B cell (primary cell): ENCODE measurements at regions not wholly inside any gene's neighbourhood (a gene's known extent, or its start where the extent isn't known, plus 50 kb on each side); places are given as distances from the start of the nearest gene placed in this dataset.

ENCODE experiments used
- ATAC-seq: fragments of 200-7000 bp; cut with Tn5 transposase; one replicate; pipeline ENCODE4 v1.10.0; 2021; ENCODE audit warnings: low read depth, mild to moderate bottlenecking, moderate number of reproducible peaks, moderate library complexity
- CTCF ChIA-PET: fragments of 350-600 bp; sonication (Branson Sonifier 250); formaldehyde crosslinking; loops from one replicate; lab custom pipeline; 2021; ENCODE audit warnings: antibody characterized with exemption, inconsistent platforms; lab: Charles Lee
- POLR2A ChIA-PET: fragments of 350-600 bp; sonication (Branson Sonifier 250); formaldehyde crosslinking; loops from one replicate; lab custom pipeline; 2021; ENCODE audit warnings: antibody characterized with exemption; lab: Charles Lee
- DNase-seq: peaks from one replicate; pipeline ENCODE4 v3.0.0; 2013
- H2AFZ ChIP-seq: 2 replicates; pipeline ENCODE4 v1.6.1; 2012; ENCODE audit warnings: mild to moderate bottlenecking, low read depth, low read length; ENCODE audit not compliant: insufficient read depth, poor library complexity, severe bottlenecking
- H3K27ac ChIP-seq, 2 donors: 1 replicate in 1 of 2; 2 replicates in 1 of 2; pipeline ENCODE4 v1.5.1; 2012 to 2013; ENCODE audit warnings: low read length in 2 of 2, mild to moderate bottlenecking in 2 of 2, moderate library complexity in 1 of 2
- H3K27me3 ChIP-seq, 4 experiments: fragments of 200-600 bp in 1 of 4; sonication (generic) in 1 of 4; replicated peaks in 1 of 4; 1 replicate in 2 of 4; 2 replicates in 2 of 4; pipeline versions ENCODE4 v1.6.1 to v1.7.0; 2013 to 2016; ENCODE audit warnings: low read length in 3 of 4, mild to moderate bottlenecking in 2 of 4, mixed read lengths in 1 of 4, moderate library complexity in 1 of 4; ENCODE audit not compliant: insufficient read depth in 4 of 4, control insufficient read depth in 3 of 4; ENCODE audit errors: control extremely low read depth in 1 of 4
- H3K36me3 ChIP-seq, 2 experiments: replicated peaks in 1 of 2; 1 replicate in 1 of 2; 2 replicates in 1 of 2; pipeline versions ENCODE4 v1.6.1 to v1.7.1; 2013; ENCODE audit warnings: low read length in 1 of 2; ENCODE audit not compliant: insufficient read depth in 2 of 2, control insufficient read depth in 1 of 2; ENCODE audit errors: control extremely low read depth in 1 of 2, extremely low read depth in 1 of 2
- H3K4me1 ChIP-seq, 2 donors: fragments of 200-600 bp in 1 of 2; sonication (generic) in 1 of 2; 1 replicate in 1 of 2; 2 replicates in 1 of 2; pipeline versions ENCODE4 v1.5.1 to v1.6.1; 2013 to 2017; ENCODE audit warnings: low read length in 2 of 2; ENCODE audit not compliant: control insufficient read depth in 2 of 2, insufficient read depth in 2 of 2
- H3K4me2 ChIP-seq: replicated peaks from 2 replicates; pipeline ENCODE3; 2012; ENCODE audit warnings: mild to moderate bottlenecking, low read depth, low read length; ENCODE audit not compliant: poor library complexity, severe bottlenecking
- H3K4me3 ChIP-seq, 5 experiments: fragments of 200-600 bp in 1 of 5; sonication (generic) in 1 of 5; 1 replicate in 3 of 5; 2 replicates in 2 of 5; pipeline versions ENCODE4 v1.5.1 to v1.7.0; 2011 to 2016; ENCODE audit warnings: low read length in 4 of 5, mild to moderate bottlenecking in 4 of 5, low read depth in 2 of 5, control low read depth in 1 of 5, moderate library complexity in 1 of 5; ENCODE audit not compliant: insufficient read depth in 1 of 5; ENCODE audit errors: control extremely low read depth in 1 of 5, extremely low read depth in 1 of 5
- H3K79me2 ChIP-seq: fragments of 200-600 bp; sonication (generic); one replicate; pipeline ENCODE4 v1.6.0; 2016; ENCODE audit warnings: low read length; ENCODE audit not compliant: control insufficient read depth, insufficient read depth
- H3K9ac ChIP-seq: fragments of 200-600 bp; sonication (generic); 2 replicates; pipeline ENCODE4 v1.6.1; 2017; ENCODE audit warnings: mild to moderate bottlenecking, low read length, moderate library complexity
- H3K9me3 ChIP-seq, 3 donors: one replicate each; pipeline versions ENCODE4 v1.6.1 to v1.7.1; 2013; ENCODE audit warnings: low read length in 2 of 3; ENCODE audit not compliant: control insufficient read depth in 2 of 3, insufficient read depth in 1 of 3; ENCODE audit errors: control extremely low read depth in 1 of 3
- H4K20me1 ChIP-seq: 2 replicates; pipeline ENCODE4 v1.6.0; 2012; ENCODE audit warnings: mild to moderate bottlenecking, low read length; ENCODE audit not compliant: insufficient read depth, control insufficient read depth, poor library complexity, severe bottlenecking
- H3K27ac Mint-ChIP-seq: one replicate; pipeline ENCODE4 v1.8.0; 2021; ENCODE audit warnings: mixed read lengths
- H3K27me3 Mint-ChIP-seq: one replicate; pipeline ENCODE4 v1.8.0; 2021; ENCODE audit warnings: mixed read lengths
- H3K4me1 Mint-ChIP-seq: one replicate; pipeline ENCODE4 v1.8.0; 2021; ENCODE audit warnings: mixed read lengths
- H3K4me3 Mint-ChIP-seq: one replicate; pipeline ENCODE4 v1.8.0; 2021; ENCODE audit warnings: mixed read lengths
- H3K9me3 Mint-ChIP-seq: one replicate; pipeline ENCODE4 v1.8.0; 2022; ENCODE audit warnings: mixed read lengths; ENCODE audit not compliant: insufficient read depth
- EZH2 ChIP-seq: IDR thresholded peaks from 2 replicates; pipeline ENCODE4 v1.6.1; 2012; ENCODE audit warnings: borderline replicate concordance, low read depth, mild to moderate bottlenecking, moderate library complexity, low read length; ENCODE audit not compliant: insufficient read depth, poor library complexity, severe bottlenecking
- WGBS: methylation state at CpG from one replicate; pipeline ENCODE4 v1.1.5; 2013; ENCODE audit warnings: missing lambda C conversion rate; ENCODE audit not compliant: insufficient coverage; 5-methylcytosine and 5-hydroxymethylcytosine counted together
- intact Hi-C: fragments of 100-400 bp; cut with micrococcal nuclease; formaldehyde crosslinking; loops from one replicate; pipeline ENCODE4 v1.10.0; 2022
- TF ChIP-seq, protein P1 (sequence below): fragments of 200-600 bp; IDR thresholded peaks from one replicate; pipeline ENCODE4 v1.8.0; 2022; ENCODE audit warnings: antibody characterized with exemption, mild to moderate bottlenecking

DNA sequence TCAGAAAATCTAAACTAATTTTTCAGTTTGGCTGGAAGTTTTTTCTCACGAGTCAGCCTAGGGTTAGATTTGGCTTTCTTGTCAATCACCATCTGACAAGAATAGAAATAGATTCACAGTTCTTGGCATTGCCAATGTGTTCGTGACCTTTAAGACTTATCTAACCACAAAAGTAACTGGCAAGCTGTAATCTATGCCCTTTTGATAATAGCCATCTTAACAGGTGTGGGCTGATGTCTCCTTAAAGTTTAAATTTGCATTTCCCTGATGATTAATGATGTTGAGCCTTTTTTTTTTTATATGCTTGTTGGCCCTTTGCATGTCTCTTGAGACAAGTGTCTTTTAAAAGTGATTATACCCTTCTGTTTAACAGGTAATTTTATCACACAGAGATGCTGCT is 460.3 kb upstream of the PRKX start:
- WGBS: no CpG with 5 or more reads among the region's 2 CpGs
- ChIA-PET CTCF (no interaction called here), POLR2A (no interaction called here)
- Histone ChIP-seq H3K9me3 (no peaks in the 10 kb centered on the region), H3K36me3 (no peaks in the 10 kb centered on the region), H3K79me2 (no peaks in the 10 kb centered on the region), H3K4me2 (no peak overlapping the region), H2AFZ (no peak overlapping the region), H3K4me3 (no peak overlapping the region), H3K4me1 (no peaks in the 10 kb centered on the region), H3K27ac (no peak overlapping the region), H3K27me3 (no peaks in the 10 kb centered on the region), H3K9ac (no peak overlapping the region), H4K20me1 (no peaks in the 10 kb centered on the region)
- DNase-seq: no peak
- intact Hi-C loops: no loop called here
- Mint-ChIP-seq H3K27ac (no peak overlapping the region), H3K27me3 (no peaks in the 10 kb centered on the region), H3K9me3 (no peaks in the 10 kb centered on the region), H3K4me1 (no peaks in the 10 kb centered on the region), H3K4me3 (no peak overlapping the region)
- TF ChIP-seq, protein P1, sequence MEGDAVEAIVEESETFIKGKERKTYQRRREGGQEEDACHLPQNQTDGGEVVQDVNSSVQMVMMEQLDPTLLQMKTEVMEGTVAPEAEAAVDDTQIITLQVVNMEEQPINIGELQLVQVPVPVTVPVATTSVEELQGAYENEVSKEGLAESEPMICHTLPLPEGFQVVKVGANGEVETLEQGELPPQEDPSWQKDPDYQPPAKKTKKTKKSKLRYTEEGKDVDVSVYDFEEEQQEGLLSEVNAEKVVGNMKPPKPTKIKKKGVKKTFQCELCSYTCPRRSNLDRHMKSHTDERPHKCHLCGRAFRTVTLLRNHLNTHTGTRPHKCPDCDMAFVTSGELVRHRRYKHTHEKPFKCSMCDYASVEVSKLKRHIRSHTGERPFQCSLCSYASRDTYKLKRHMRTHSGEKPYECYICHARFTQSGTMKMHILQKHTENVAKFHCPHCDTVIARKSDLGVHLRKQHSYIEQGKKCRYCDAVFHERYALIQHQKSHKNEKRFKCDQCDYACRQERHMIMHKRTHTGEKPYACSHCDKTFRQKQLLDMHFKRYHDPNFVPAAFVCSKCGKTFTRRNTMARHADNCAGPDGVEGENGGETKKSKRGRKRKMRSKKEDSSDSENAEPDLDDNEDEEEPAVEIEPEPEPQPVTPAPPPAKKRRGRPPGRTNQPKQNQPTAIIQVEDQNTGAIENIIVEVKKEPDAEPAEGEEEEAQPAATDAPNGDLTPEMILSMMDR: no peak
- no peak for TF ChIP-seq EZH2
- ATAC-seq: no peak

DNA sequence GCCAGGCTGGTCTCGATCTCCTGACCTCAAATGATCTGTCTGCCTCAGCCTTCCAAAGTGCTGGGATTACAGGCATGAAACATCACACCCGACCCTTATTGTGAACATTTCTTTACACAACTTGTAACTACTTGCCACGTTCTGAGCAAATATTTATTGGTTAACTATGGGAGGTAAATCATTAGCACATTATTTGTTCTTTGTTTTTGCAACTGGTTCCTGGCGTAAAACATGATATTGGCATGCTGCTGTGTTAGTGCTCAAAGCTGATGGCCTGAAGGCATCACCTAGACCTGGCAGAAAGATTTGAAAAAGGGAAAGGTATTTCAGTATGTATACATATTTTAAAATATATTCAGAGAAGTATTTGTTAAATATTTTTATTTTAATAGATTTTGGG is 438.3 kb upstream of the PRKX start:
- Mint-ChIP-seq H3K4me1 (no peaks in the 10 kb centered on the region), H3K9me3 (peaks cover 3% of the 10 kb centered on the region), H3K27me3 (no peaks in the 10 kb centered on the region), H3K4me3 (no peak overlapping the region), H3K27ac (no peak overlapping the region)
- Histone ChIP-seq H4K20me1 (no peaks in the 10 kb centered on the region), H2AFZ (no peak overlapping the region), H3K27me3 (no peaks in the 10 kb centered on the region), H3K4me3 (no peak overlapping the region), H3K4me1 (no peaks in the 10 kb centered on the region), H3K9ac (no peak overlapping the region), H3K9me3 (no peaks in the 10 kb centered on the region), H3K4me2 (no peak overlapping the region), H3K36me3 (no peaks in the 10 kb centered on the region), H3K27ac (no peak overlapping the region), H3K79me2 (no peaks in the 10 kb centered on the region)
- DNase-seq: no peak
- ChIA-PET CTCF (no interaction called here), POLR2A (no interaction called here)
- no peak for TF ChIP-seq EZH2
- TF ChIP-seq, protein P1: no peak
- WGBS: no CpG with 5 or more reads among the region's 4 CpGs
- ATAC-seq: no peak
- intact Hi-C loops: no loop called here
